Stimulated activated CD4-positive, alpha-beta T cell treated with anti-CD3 and anti-CD28 coated beads, TNF-alpha, amount 100 ng/mL, for 1 hour (primary cell): ENCODE measurements at regions not wholly inside any gene's neighbourhood (a gene's known extent, or its start where the extent isn't known, plus 50 kb on each side); places are given as distances from the start of the nearest gene placed in this dataset.

Source experiments
- DNase-seq, 3 donors: peaks; one replicate each; pipeline ENCODE4 v3.0.0-alpha.2; 2020; ENCODE audit warnings: low read depth in 3 of 3, low spot score in 1 of 3

DNA sequence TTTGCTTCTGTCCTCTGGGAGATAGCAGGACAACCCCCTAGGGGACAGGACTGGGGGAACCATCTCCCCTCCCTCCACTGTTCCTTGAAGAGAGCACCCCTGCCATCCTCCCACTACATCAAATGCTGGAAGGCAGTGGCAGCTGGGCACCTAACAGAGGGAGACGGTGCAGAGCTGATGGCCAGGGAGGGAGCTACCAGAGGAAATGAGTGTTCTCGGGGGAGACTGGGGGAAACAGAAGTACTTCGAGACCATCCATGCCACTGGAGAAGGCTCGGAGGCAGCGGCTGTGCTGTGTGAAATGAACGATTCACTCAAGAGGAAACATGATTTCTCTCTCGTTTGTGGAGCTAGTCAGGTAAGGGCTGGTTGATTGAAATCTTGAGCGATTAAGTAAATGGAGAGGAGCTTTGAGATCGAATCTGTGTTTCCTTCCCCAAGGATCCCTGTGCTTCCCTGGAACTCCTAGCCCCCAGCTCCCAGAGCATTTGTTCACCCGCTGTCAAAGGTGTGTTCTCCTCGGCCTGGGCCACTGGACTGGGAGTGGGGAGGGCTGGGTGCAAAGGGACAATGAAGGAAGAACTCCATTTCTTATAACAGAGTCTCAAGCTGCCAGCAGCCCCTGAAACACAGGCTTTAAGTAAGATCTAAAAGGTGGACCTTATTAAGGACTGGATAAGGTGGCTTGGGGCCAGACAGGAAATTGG lies 261.3 kb upstream of the MOCS1 start:
- DNase-seq, result no peak

DNA sequence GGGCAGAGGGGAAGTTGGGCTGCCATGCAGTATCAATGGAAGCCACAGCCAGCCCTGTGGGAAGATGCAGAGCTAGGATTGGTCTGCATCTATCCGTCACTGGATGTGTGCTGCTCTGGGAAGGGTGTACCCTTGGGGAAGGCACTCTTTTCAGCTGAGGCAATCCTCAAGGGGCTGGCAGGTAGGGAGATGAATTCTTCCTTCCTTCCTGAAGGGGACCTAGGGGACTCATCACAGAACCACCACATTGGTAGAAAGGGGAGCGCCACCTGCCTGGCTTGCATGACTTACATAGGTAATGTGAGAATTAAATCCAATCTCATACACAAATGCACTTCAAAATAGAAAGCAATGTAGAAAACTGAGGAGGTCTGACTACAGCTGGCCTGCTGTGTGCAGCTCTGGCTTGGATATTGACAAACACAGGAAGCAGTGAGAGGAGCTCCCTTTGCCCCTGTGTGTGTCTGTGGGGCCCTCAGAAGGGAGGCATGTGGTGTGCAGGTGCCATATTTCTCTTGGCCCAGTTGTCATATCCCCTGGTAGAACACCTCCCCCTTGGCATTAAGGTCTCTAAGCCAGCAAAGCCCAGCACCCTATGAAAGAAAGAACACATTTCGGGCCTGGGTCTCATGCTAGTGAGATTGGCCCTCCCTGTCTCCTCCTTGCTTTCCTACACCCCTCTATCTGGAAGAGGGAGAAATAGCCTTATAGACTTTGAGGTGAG lies 260.3 kb upstream of the MOCS1 start:
- no peak for DNase-seq

DNA sequence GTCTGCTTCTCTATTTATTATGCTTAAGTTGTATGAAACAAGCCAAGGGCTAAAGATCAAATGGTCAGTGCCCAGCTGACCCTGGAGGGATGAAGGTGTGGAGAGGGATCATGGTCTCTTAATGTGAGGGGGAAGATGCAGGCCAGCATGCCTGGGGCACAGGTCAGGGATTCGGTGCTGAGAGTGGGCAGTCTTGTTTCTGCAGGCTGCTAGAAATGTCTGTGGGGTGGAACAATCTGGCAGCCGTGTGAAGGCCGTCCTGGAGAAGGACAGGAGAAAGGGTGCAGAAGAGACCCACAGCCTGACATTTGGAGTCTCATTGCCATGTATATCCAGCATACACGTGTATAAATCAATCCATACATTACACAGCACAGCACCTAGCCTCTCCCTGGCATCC lies 258.3 kb upstream of the MOCS1 start:
- DNase-seq, result no peak

DNA sequence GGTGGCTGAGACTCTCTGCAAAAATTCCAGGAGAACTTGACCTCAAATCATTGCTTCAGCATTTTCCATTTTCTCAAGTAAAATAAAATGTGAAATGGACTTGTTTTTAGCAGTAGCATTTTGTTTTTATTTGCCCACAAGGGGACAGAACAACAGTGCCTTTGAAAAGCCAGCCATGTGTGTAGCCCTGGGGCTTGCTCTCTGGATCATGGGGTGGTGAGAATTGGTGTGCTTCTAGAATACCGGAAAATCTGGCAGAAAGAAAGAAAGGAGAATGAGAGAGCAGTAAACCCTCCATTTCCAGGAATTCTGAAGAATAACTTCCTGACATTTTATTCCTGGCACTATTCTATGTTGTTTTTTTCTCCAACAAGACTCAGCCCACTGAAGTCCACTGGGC lies 254.7 kb upstream of the MOCS1 start:
- DNase-seq, result no peak

DNA sequence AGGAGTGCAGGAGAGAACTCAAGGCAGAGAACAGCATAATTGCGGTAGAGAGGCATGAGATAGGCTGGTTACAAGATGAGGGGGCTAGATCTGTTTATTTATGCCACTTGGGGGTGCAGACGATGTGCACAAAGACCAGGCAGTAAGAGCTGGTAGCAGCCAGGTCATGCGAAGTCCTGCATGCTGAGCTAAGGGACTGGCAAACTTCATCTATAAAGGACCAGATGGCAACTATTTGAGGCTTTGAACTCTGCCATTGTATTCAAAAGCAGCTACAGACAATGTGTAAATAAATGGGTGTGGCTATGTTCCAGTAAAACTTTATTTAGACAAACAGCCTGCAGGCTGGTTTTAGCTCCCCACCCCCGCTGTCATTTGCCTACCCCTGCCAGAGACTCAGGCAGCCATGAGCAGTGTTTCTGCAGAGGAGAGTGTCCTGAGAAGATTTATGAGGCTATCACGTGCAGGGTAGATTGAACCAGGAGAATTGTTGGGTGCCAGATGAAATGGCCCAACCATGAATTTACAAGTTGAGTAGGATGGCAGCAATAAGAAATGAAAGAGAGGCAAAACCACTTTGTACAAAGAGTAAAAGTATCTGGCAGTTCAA lies 253.4 kb upstream of the MOCS1 start:
- no peak for DNase-seq

DNA sequence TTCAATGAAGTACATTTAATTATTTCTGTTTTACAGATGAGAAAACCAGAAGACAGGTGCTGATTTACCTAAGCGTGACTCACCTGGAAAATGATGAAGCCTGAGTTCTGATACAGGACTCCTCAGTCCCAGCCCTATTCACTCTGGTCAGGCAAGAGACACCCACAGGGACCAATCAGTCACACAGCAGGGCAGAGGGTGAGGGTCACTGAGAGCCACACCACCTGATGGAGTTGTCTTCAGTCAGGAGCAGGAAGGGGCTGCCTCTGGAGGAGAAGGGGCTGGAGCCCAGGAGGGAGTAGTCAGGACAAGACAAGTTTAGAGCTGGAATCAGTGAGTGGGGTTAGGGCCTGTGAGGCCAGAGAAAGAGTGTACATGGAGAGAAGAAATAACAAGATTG lies 251.2 kb upstream of the MOCS1 start:
- no peak for DNase-seq

DNA sequence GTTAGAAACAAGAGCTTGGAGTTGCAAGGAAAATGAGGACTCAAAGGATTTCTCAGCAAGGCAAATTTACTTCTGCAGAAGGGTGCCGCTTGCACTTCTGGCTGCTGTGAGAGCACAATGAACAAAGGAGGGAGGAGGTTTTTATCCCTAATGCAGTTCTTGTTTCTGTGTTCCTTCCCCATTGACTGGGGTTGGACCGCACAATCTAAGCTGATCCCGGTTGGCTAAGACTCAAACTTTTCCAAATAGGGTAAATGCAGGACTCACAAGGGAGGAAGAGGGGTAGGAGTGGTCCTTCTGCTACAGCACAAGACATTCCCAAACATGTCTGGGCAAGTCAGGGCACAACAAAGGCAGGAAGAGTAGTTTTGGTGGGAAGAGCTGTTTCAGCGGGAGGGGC lies 249.6 kb upstream of the MOCS1 start:
- DNase-seq, result no peak

DNA sequence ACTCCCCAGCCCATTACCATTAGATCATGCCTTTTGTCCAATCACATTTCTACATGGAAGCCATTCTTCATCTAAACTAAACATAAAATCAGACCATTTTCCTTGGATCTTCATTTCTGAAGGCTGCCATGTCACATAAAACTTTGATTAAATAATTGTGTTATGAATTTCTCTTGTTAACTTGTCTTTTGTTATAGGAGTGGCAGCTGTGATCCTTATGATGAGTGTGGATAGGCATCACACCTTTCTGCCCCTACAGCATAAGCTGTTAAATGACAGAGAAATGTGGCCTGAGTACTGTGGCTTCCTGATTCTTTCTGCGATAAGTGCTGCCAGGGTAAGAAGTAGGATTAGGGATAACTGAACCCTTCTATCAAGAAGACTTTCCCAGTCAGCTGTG lies 247.1 kb upstream of the MOCS1 start:
- no peak for DNase-seq

DNA sequence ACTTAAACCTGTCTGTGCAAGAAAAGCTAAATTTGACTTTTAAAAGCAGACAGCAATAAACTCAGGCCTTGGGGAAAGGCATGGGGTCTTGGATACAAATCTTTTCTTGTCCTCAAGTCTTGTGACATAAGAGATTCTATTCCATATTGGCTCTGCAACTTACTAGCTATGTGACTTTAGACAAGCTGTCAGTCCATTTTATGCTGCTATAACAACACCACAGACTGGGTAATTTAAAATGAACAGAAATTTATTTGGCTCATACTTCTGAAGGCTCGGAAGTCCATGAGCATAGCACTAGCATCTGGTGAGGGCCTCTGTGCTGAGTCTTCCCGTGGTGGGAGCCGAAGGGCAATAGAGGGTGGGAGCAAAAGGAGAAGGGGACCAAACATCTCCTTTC lies 246.0 kb upstream of the MOCS1 start:
- no peak for DNase-seq

DNA sequence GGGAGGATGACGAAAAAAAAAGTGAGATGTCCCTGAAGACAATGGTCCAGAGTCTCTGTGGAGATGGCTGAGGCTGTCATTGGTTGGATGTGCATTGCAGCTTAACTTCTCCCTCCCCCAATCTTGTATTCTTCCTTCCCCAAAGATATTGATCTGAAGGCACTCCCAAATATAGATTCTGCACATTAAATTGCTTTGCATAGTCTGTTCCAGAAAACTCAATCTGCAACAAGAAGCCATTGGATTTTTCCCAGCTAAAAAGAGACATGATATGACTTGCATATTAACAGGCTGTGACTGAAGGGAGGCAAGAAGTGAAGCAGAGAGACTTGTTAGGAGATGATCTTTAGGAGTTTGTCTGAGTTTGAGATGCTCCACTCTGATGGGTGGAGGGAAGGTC lies 245.2 kb upstream of the MOCS1 start:
- no peak for DNase-seq

DNA sequence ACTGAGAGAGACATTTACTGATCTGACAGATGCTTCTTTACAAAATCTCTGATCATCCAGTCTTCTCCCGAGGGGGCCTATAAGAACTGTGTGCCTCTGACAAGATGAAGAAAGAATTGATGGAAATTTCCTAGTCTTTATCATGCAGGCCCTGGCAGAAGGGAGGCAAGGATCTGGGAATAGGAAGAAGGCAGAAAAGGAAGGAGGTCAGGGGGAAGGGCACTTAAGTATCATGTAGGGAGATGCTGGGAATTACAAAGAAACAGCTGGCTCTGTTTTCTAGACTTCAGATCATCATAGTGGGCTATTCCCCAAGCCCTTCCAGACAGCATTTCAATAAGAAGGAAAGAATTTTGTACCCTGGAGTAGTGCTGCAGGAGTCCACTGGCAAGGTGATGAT lies 243.3 kb upstream of the MOCS1 start:
- DNase-seq, result no peak

DNA sequence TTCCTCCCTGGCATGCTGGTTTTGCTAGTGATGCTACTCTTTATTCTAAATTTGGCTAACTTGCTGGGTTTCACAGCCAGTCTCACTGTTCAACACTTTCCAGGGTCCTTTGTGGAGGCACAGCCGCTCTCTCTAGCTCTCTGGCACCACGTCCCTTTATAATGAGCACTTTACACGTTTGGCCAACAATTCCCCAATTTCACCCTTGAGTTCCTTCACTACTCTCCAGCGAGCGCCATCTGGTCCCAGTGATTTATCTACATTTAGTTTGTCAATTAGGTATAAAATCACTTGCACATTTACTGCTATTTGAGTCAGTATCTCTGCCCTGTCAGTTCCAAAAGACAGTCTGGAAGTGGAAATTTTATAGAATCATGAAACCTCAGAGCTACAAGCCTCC lies 241.9 kb upstream of the MOCS1 start:
- no peak for DNase-seq

DNA sequence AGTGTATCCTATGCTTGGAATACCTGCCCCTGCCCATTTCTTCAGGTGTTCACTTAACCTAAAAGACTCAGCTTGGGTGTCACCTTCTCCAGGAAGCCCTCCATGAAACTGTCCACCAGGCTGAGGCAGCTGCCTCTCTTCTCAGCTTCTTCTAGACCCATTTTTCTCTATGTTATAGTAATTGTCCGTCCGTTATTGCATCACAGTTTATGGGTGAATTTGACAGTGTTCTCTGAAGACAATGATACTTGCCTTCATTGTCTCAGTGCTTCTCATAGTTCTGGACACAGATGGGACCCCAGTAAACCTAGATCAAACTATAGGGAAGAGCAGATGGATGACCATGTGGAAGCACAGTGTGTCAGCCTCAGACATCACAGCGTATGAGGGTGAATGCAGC lies 238.0 kb upstream of the MOCS1 start:
- no peak for DNase-seq

DNA sequence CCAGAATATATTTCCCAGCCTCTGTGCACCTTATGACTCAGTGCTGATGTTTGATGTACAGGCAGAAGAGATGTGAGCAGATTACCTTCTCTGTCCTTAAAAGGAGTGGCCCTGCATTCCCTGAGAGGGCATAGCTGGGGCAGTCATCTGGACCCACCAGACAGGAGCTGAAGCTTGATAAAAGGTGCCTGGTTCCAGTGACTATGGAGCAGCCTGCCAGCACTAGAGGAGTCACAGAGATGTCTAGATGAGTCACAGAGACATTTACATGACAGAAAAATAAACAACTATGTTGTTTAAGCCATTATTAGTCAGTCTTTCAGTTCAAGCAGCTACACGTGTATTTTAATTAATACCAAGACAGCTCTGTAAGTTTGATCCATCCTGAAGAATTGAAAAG lies 237.1 kb upstream of the MOCS1 start:
- DNase-seq, result no peak

DNA sequence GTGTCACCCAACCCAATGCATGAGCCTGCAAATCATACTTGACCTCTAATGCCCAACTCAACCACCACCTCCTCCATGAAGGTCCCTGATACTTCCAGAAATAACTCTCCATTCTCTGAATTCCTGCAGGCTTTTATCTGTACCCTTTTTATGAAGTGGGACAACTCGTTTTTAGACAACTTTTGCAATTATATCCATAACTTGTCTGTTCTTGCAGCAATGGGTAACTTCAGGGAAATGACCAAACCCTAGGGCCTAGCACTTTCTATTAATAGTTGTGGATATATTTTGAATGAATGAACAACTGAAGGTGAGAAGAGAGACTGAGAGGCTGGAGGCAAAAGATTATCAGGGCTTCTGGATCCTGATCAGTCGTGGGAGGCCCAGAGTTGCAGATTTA lies 236.6 kb upstream of the MOCS1 start:
- no peak for DNase-seq

DNA sequence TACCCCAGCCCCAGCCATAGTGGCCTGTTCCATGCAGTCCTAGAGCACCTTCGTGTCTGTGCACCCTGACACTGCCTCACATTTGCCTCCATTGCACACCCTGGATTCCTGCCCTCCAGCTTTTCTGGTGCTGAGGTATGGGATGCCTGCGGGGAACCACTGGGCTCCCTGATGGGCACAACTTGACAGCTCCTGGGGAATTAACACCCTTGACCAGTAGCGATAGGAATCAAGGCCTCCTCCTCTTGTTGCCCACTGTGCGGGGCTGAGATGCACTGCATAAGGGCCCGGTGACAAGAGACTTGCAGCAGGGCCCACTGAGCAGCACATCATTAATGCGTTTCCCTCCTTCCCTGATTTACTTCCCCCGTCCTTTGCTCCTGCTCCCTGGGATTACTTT lies 235.6 kb upstream of the MOCS1 start:
- no peak for DNase-seq

DNA sequence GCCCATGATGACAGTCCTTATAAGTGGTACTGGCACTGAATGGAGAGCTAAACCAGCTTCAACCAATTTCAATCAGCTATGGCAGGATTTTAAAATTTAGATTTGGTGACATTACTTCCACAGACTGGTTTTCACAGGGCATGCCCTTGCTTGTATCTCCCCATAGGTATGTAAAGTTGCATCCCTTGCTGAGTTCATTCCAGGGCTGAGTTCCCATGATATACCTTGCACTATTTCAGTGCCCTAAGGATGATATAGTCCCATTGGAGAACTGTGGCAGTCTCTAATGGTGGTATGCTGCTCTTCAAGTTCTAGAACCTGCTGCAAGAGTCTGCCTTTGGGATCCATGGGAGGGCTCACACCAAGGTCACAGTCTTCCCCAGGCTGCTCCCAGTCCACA lies 232.7 kb upstream of the MOCS1 start:
- DNase-seq, result no peak

DNA sequence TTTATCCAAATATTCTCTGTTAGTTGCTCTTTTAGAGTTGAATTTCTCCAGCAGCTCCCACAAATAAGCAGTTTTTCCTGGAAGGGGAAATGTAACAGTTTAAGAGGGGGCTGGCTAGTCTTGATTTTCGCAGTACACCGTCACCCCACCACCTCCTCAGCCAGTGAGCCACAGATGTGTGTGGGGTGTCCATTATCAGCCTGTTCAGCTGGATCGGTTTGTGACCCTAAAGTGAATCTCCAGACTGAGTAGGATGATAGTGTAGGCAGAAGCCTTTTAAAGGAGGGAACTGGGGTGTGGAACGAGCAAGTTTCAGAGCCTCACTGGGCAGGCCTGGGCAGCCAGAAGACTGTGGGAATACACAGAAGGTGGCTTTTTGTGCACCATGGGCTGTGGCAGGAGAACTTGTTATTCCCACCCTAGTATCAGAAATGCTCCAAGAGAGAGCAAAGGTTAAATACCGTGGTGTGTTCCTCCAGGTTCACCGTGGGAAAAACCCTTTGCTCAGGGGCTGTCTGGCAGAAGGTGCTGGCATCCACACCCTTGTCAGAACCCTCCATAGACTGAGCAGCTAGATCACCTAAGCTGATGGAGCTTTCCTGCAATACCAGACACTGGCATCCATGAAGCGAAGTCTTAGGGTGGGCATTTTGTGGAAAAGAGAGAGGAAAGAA lies 230.9 kb upstream of the MOCS1 start:
- no peak for DNase-seq

DNA sequence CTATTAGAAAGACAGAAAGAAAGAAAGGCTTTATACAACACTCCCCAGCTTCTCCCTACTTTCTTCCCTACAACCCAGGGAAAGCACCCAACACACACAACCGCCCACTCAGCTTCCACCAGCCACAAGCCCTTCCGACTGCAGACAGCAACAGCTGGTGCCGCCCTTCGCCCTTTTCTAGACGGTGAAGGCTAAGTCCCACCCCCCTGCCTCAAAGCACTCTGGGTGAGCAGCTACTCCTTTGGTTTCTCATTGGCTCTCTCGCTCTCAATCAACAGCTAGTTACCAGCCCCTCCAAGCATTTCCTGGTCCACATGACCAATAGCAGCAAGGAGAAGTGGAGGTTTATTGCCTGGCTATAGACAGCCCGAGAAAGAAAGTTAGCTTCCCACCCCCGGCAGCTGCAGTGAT lies 230.1 kb upstream of the MOCS1 start:
- DNase-seq, result no peak

DNA sequence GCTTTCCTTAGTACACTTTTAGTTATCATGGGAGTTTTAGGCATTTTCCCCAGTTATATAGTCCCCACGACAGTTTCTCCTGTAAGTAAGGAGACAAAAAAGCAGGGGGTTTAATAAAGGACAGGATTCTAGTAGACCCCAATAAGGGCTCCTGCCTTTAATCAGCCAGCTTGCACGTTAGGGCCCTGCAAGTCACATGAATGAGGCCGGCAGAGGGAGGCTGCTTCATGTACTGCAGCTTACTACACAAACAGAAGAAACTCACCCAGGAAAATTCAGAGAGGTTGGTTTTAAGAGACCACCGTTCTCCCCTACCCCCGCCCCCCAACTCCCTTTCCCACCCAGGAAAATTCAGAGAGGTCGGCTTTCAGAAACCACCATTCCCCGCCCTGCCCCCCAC lies 229.7 kb upstream of the MOCS1 start:
- no peak for DNase-seq

DNA sequence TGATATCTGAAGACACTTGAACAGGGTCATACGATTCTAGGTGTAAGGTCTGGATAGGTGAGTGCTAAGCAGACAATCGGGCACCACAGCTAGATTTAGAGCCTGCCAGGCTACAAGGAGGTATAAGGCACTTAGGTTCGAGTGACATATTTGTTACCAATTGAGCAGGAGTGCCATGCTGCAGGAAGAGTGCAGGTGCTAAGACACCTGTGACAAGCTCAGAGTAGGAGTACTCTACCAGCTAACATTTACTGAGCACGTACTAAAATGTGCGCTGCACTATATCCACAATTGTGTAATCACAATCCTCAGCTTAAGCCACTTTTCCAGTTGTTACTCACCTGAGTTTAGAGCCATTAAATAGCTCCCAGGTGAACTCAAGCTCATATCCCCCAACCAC lies 227.8 kb upstream of the MOCS1 start:
- DNase-seq, result no peak

DNA sequence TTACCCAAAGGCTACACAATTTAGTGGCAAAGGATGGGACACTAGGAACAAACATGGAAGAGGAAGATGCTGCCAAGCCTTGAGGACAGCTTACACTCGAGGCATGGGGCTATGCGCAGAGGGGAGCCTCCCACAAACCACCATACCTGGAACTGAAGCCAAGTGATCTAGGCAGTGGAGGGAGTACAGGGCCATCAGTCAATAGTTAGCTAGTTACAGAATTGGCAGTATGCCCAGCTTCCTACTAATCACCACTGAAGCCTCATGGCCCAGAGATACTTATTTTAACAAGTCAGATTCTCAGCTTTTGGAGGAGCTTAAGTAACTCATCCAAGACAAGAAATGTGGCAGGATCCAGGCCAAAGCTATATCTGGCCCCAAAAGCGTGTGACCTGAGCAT lies 226.6 kb upstream of the MOCS1 start:
- no peak for DNase-seq
